IMR-90 (cell line): ENCODE measurements at regions not wholly inside any gene's neighbourhood (a gene's known extent, or its start where the extent isn't known, plus 50 kb on each side); places are given as distances from the start of the nearest gene placed in this dataset.

Experiments used
- CEBPB ChIP-seq: IDR thresholded peaks from 2 replicates; pipeline ENCODE4 v1.6.1; 2012; ENCODE audit warnings: low read depth, low read length, improper control_type of control experiment
- FOS ChIP-seq: fragments of 150-350 bp; IDR thresholded peaks from 2 replicates; pipeline ENCODE4 v1.6.1; 2016; ENCODE audit warnings: low read depth, low read length
- MAFK ChIP-seq: IDR thresholded peaks from 2 replicates; pipeline ENCODE4 v1.6.1; 2012; ENCODE audit warnings: low read depth, low read length, improper control_type of control experiment
- MXI1 ChIP-seq: IDR thresholded peaks from 2 replicates; pipeline ENCODE4 v1.6.1; 2012; ENCODE audit warnings: low read depth, mild to moderate bottlenecking, low read length, moderate library complexity, borderline replicate concordance
- POLR2A ChIP-seq: IDR thresholded peaks from 2 replicates; pipeline ENCODE4 v1.6.1; 2012; ENCODE audit warnings: mild to moderate bottlenecking, low read depth, low read length
- RFX5 ChIP-seq: IDR thresholded peaks from 2 replicates; pipeline ENCODE4 v1.8.0; 2012; ENCODE audit warnings: low read depth, mild to moderate bottlenecking, low read length, moderate library complexity
- SMC3 ChIP-seq: fragments of 150-350 bp; IDR thresholded peaks from 2 replicates; pipeline ENCODE4 v1.6.1; 2016; ENCODE audit warnings: low read depth, mild to moderate bottlenecking, antibody characterized with exemption, low read length, moderate library complexity
- TF ChIP-seq, protein P1 (sequence below): conservative IDR thresholded peaks from 2 replicates; pipeline ENCODE4 v1.5.1; 2012; ENCODE audit warnings: mild to moderate bottlenecking, low read depth, low read length, improper control_type of control experiment

DNA sequence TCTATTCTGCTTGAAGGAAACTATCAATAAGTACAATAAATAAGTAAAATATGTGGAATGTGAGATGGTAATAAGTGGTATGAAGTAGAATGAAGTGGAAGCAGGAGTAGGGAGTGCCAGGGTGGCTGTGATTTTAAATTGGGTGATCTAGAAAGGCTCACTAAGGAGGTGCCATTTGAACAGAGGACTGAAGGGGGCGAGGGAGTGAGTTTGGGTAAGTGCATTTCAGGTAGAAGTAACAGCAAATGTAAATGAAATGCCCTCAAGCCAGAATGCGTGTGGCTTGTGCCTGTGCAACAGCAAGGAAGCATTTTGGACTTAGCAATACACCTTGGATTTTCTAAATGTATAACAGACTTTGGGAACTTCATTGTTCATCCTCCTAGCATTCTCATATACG is 77.1 kb downstream of the CCNA1 start:
- TF ChIP-seq SMC3 (no peak), POLR2A (no peak), MAFK (no peak), CEBPB (no peak), FOS (no peak), RFX5 (no peak), MXI1 (no peak)
- TF ChIP-seq, protein P1, sequence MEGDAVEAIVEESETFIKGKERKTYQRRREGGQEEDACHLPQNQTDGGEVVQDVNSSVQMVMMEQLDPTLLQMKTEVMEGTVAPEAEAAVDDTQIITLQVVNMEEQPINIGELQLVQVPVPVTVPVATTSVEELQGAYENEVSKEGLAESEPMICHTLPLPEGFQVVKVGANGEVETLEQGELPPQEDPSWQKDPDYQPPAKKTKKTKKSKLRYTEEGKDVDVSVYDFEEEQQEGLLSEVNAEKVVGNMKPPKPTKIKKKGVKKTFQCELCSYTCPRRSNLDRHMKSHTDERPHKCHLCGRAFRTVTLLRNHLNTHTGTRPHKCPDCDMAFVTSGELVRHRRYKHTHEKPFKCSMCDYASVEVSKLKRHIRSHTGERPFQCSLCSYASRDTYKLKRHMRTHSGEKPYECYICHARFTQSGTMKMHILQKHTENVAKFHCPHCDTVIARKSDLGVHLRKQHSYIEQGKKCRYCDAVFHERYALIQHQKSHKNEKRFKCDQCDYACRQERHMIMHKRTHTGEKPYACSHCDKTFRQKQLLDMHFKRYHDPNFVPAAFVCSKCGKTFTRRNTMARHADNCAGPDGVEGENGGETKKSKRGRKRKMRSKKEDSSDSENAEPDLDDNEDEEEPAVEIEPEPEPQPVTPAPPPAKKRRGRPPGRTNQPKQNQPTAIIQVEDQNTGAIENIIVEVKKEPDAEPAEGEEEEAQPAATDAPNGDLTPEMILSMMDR, result no peak
